Heart left ventricle (tissue), 13 donors: ENCODE measurements at regions not wholly inside any gene's neighbourhood (a gene's known extent, or its start where the extent isn't known, plus 50 kb on each side); places are given as distances from the start of the nearest gene placed in this dataset.

Source experiments
- CTCF ChIP-seq, 12 donors: fragments of 200-600 bp; sonication (generic) in 4 of 12; IDR thresholded peaks; one replicate each; pipeline versions ENCODE4 v1.5.0 to v1.8.0; 2018 to 2022; ENCODE audit warnings: antibody characterized with exemption in 12 of 12, mild to moderate bottlenecking in 5 of 12
- POLR2A ChIP-seq, 2 donors: fragments of 450-650 bp; IDR thresholded peaks; one replicate each; pipeline ENCODE4 v1.6.1; 2017; ENCODE audit warnings: antibody characterized with exemption in 2 of 2, mild to moderate bottlenecking in 2 of 2, moderate library complexity in 2 of 2
- donor health status: ischemic (EF 13 %, LVEDD 7.1; RV severe dilation, severe dysfunction).
- donor health status: DM: no; HTN: yes; CAD: no.
- donor health status: DM: no; HTN: no; CAD: no.
- donor health status: ischemic (EF 25% LVEDD 6.9; RV normal size, moderate dysfunction).
- donor health status: ischemic (EF 25% LVEDD 5.7; RV mildly dilated, moderate dysfunction).
- donor health status: ischemic (EF 35%, LVEDD 5.7; RV mildly dilated, moderate dysfunction).
- donor health status: nonischemic (EF 11% LVEDD 7.7; RV severe dilation, severe dysfunction).
- donor health status: DM: yes; HTN: yes; CAD: no.
- donor health status: PGD.
- donor health status: ischemic (EF 29% LVEDD 5.4; RV normal size, mild dysfunction).
- donor health status: nonischemic (EF 23%, LVEDD 6.1; RV moderate dilation, normal function).

- TF ChIP-seq CTCF (IDR thresholded peaks at IDR 0.05) (no peak), POLR2A (IDR thresholded peaks at IDR 0.05) (no peak)
Measured at GRCh38 chr3:168186293-168186983, 90.7 kb upstream of the GOLIM4 start.
